HG03196 (cell line): ENCODE measurements at regions not wholly inside any gene's neighbourhood (a gene's known extent, or its start where the extent isn't known, plus 50 kb on each side); places are given as distances from the start of the nearest gene placed in this dataset.

Source experiments
- ATAC-seq: cut with Tn5 transposase; IDR thresholded peaks from one replicate; pipeline ENCODE4 v1.9.1; 2021; ENCODE audit not compliant: unreplicated experiment

GRCh38 chr3:113094337-113095221 lies 103.8 kb downstream of the GTPBP8 start:
- ATAC-seq: no peak

GRCh38 chr3:113096188-113096892 lies 105.6 kb downstream of the GTPBP8 start:
- ATAC-seq: no peak

GRCh38 chr3:113097960-113098447 lies 107.2 kb downstream of the GTPBP8 start:
- ATAC-seq: no peak

GRCh38 chr3:113100063-113100462 lies 109.3 kb downstream of the GTPBP8 start:
- no peak for ATAC-seq

GRCh38 chr3:113103588-113103987 lies 107.8 kb upstream of the BOC start:
- no peak for ATAC-seq

GRCh38 chr3:113104357-113105092 lies 106.8 kb upstream of the BOC start:
- ATAC-seq: no peak

- ATAC-seq: no peak
Observed at GRCh38 chr3:113105093-113105449, 106.3 kb upstream of the BOC start.

GRCh38 chr3:113105966-113106660 lies 105.2 kb upstream of the BOC start:
- no peak for ATAC-seq

GRCh38 chr3:113110267-113110666 lies 101.1 kb upstream of the BOC start:
- no peak for ATAC-seq

- ATAC-seq: no peak
Observed at GRCh38 chr3:113111011-113111707, 100.2 kb upstream of the BOC start.

- ATAC-seq: no peak
Observed at GRCh38 chr3:113113361-113113760, 98.0 kb upstream of the BOC start.

GRCh38 chr3:113117511-113118234 lies 93.7 kb upstream of the BOC start:
- ATAC-seq: no peak

- ATAC-seq: no peak
Observed at GRCh38 chr3:113118336-113118735, 93.0 kb upstream of the BOC start.

GRCh38 chr3:113124256-113124830 lies 87.0 kb upstream of the BOC start:
- ATAC-seq: no peak

GRCh38 chr3:113125951-113126350 lies 85.4 kb upstream of the BOC start:
- no peak for ATAC-seq

- ATAC-seq: no peak
Observed at GRCh38 chr3:113128386-113129015, 82.9 kb upstream of the BOC start.

- ATAC-seq: no peak
Observed at GRCh38 chr3:113129168-113129567, 82.2 kb upstream of the BOC start.

- no peak for ATAC-seq
Observed at GRCh38 chr3:113132571-113132996, 78.8 kb upstream of the BOC start.

- ATAC-seq: no peak
Observed at GRCh38 chr3:113133140-113133539, 78.2 kb upstream of the BOC start.
